Left cardiac atrium (tissue), 4 donors: ENCODE measurements at regions not wholly inside any gene's neighbourhood (a gene's known extent, or its start where the extent isn't known, plus 50 kb on each side); places are given as distances from the start of the nearest gene placed in this dataset.

ENCODE experiments used
- ATAC-seq, 2 donors: fragments of 200-7000 bp; cut with Tn5 transposase; one replicate each; pipeline ENCODE4 v1.9.1; 2020; ENCODE audit warnings: mild to moderate bottlenecking in 2 of 2, moderate library complexity in 2 of 2
- DNase-seq: peaks from one replicate; pipeline ENCODE4 v3.0.0-alpha.2; 2020
- intact Hi-C, 2 donors: fragments of 100-400 bp; cut with DNase I; formaldehyde crosslinking; loops; one replicate each; pipeline versions ENCODE4 v1.14.1 to v1.15.1; 2022 to 2023
- donor health status: DM: no; HTN: yes; CAD: no.
- donor health status: DM: no; HTN: yes; CAD: no; lungs with severe emphysema.
- donor health status: DM: yes; HTN: yes; CAD: no.
- donor health status: Dilated cardiomyopathy.

- no peak for DNase-seq
Observed at GRCh38 chr1:5650283-5651026, 341.8 kb downstream of the NPHP4 start.

DNA sequence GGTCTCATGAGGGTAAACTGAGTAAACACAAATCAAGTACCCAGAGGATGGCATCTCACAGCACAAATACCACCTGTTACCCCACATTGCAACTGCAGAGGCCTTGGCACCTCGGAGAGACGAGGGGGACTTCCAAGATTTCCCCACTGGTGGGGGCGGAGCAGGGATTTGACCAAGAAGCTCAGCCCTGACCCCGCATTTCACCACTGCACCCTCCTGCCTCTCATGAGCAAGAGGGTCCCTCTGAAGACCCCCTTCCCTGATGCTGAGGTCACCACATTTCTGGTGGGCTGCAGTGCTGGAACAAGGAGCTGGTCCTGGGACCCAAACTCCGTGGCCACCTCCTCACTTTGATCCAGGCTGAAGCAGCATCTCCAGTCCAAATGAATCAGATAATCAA lies 342.4 kb downstream of the NPHP4 start:
- no peak for ATAC-seq
- intact Hi-C loops = loop anchor here in 1 of 2 donors (10.0 kb wide), 1 partner anchor 95 kb away; no protein-coding TSS in a partner anchor

More at GRCh38 chr1:5650283-5651026, 341.8 kb downstream of the NPHP4 start:
- ATAC-seq = no peak
- intact Hi-C loops = no loop called here

DNA sequence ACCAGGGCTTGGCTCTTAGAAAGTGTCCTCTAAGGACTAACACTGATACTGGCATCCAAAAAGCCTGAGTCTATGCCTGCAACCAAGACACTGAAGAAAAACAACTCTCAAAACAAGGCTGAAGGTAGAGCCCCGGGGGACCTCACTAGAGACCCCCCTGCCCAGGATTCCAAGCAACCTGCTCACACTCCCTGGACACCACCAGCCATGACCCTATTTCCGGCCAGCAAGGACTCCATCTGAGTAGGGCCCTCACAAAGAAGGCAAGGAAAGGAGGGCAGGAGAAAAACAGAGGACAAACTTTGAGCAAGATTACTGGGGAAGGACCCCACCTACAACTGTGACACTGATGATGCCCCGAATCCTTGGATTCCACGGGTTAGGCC lies 343.1 kb downstream of the NPHP4 start:
- intact Hi-C loops = loop anchor here in 1 of 2 donors (10.0 kb wide), 1 partner anchor 96 kb away; no protein-coding TSS in a partner anchor

More for the DNA sequence above, 342.4 kb downstream of the NPHP4 start:
- DNase-seq = no peak

GRCh38 chr1:5648410-5649165 lies 343.6 kb downstream of the NPHP4 start:
- intact Hi-C loops = loop anchor here in 1 of 2 donors (10.0 kb wide), 1 partner anchor 96 kb away; no protein-coding TSS in a partner anchor
- ATAC-seq = no peak
- DNase-seq = no peak

More for the DNA sequence above, 343.1 kb downstream of the NPHP4 start:
- no peak for ATAC-seq
- DNase-seq = no peak

- DNase-seq (no peak), ATAC-seq (no peak)
- intact Hi-C loops = loop anchor here in 1 of 2 donors (10.0 kb wide), 1 partner anchor 98 kb away; no protein-coding TSS in a partner anchor
Observed at GRCh38 chr1:5647234-5647633, 345.0 kb downstream of the NPHP4 start.

DNA sequence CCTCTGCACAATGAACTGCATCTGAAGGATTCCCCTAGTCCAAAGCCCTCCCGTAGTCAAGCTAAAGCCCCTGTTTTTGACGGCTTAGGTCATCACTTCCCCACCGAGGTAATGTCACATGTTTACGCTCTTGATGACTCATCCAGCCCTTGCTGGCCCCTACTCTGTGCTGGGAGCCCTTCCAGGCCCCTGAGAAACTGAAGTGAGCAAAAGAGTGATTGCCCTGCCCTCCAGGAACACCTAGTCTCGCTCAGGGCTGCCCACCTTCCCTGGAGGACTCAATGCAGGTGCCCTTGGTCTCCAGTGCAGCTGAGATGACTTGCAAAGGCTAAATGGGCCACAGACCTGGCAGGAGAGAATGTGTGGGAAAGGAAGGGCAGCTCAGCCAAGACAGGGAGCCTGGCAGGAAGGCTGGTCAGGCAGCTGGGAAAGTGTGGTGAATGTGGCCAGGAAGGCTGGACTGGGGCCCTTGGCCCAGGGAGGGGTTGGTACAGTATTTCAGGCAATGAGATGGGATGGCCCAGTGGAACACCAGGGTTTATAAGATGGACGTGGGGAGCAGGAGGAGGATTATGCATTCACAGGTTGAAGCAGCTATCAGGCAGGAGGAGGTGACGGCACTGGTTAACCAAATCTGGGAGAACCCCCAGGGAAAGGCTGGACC lies 345.6 kb downstream of the NPHP4 start:
- intact Hi-C loops = loop anchor here in 1 of 2 donors (10.0 kb wide), 1 partner anchor 98 kb away; no protein-coding TSS in a partner anchor
- ATAC-seq (peak in 1 of 2 donors; percentile 49), DNase-seq (no peak)

GRCh38 chr1:5645929-5646328 lies 346.3 kb downstream of the NPHP4 start:
- DNase-seq (no peak), ATAC-seq (no peak)
- intact Hi-C loops = loop anchor here in 1 of 2 donors (10.0 kb wide), 1 partner anchor 99 kb away; no protein-coding TSS in a partner anchor

GRCh38 chr1:5645135-5645399 lies 347.2 kb downstream of the NPHP4 start:
- DNase-seq = no peak
- ATAC-seq = no peak
- intact Hi-C loops = loop anchor here in 1 of 2 donors (10.0 kb wide), 1 partner anchor 100 kb away; no protein-coding TSS in a partner anchor

- intact Hi-C loops = loop anchor here (5.0 to 10.0 kb wide), 2 partner anchors 100 to 103 kb away; no protein-coding TSS in a partner anchor
- ATAC-seq (no peak), DNase-seq (no peak)
Observed at GRCh38 chr1:5644281-5645134, 347.7 kb downstream of the NPHP4 start.

DNA sequence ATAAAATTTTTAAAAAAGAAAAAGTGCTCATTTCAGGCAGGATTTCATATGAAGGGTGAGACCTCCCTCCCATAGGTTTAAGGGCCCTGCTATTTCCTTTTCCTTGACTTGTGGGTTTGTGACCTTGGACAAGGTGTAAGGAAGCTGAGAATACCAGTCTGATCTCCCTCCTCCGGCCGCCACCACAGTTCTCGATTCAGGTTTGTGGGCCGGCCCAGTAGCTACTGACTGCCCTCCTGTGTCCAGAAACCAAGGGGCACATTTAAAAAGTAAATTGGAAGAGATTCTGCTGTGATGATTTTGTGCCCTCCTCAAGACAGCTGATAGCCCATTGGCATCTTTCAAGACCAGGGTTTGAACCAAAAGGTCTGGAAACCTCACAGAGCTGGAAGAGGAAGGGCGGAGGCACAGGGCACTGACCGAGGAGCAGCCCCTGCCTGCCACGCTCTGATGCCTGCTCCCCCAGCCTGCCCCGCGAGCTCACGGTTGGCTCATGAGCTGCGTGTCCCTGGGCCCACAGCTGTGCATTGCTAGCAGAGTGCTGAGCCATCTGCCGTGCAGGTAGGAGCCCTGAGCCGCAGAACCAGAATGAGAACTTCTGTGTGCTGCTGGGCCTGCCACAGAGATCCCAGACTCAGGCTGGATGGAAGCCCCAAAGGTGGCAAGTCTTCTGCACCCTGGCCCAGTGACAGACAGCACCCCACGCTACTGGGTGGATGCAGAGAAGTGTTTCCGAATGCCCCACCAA lies 348.7 kb downstream of the NPHP4 start:
- DNase-seq (no peak), ATAC-seq (no peak)
- intact Hi-C loops = loop anchor here (5.0 to 10.0 kb wide), 2 partner anchors 101 to 104 kb away; no protein-coding TSS in a partner anchor

DNA sequence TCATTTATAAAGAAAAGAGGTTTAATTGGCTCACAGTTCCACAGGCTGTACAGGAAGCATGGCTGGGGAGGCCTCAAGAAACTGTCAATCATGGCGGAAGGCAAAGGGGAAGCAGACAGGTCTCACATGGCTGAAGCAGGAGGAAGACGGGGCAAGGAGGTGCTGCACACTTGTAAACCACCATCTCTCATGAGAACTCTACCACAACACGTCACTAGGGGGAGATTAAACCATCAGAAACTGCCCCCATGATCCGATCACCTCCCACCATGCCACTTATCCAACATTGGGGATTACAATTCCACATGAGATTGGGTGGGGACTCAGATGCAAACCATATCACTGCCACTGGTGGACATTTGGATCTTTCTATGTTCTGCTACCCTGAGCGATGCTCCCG lies 351.4 kb downstream of the NPHP4 start:
- ATAC-seq (no peak), DNase-seq (no peak)
- intact Hi-C loops = loop anchor here (5.0 to 10.0 kb wide), 2 partner anchors 104 to 106 kb away; no protein-coding TSS in a partner anchor

DNA sequence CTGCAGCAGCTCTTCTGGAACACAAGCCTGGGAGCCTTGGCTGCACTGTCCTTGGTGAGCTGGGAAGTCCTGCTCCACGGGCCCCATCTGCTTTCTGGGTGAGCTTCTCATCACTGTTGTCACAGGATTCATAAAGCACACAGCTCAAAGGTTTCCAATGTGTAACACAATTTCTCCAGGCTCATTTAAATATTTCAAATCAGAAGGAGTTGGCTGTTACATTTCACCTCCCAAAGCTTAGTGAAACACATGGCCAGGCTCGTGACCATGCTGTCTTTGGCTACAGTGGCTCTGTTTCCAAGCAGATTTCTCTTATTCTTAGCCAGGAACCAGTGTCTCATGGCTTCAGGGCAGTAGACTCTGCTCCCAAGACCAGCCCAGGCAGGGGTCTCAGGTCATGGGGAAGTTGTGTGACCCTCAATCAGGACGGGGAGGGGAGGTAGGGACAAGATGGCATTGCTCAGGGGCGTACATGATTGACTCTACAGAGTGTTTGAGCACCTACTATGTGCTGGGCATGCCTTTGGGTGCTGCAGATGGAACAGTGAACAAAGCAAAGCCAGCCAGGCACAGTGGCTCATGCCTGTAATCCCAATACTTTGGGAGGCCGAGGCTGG lies 353.0 kb downstream of the NPHP4 start:
- ATAC-seq = no peak
- no peak for DNase-seq
- intact Hi-C loops = no loop called here

DNA sequence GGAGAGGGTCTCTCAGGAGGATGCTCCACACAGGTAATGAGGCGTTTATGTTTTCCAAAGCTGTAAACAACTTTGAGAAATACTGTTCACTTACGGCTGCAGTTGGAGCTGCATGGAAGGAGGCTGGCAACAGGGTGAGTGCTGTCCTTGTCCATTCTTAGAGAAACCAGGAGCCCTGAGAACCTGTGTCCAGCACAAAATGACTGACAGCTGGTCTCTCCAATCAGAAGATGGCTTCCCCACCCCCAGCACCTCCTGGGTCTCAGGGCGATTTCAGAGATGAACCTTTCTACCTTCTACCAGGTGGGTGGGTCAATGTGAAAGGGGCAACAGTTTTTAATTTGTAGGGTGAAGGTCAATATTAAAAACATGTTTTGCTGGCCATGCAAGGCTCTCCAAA lies 353.6 kb downstream of the NPHP4 start:
- DNase-seq = no peak
- intact Hi-C loops = no loop called here
- no peak for ATAC-seq

DNA sequence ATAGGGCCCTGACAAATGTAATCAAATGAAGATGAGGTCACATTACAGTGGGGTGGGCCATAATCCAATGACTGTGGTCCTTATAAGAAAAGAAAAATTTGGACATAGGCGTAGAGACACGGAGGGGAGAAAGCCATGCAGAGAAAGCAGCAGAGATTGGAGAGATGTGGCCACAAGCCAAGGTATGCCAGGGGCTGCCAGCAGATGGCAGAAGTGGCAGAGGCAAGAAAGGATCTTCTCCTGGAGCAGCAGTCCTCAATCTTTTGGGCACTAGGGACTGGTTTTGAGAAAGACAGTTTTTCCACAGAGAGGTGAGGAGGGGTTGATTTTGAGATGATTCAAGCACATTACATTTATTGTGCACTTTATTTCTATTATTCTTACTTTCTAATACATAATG lies 355.1 kb downstream of the NPHP4 start:
- ATAC-seq (no peak), DNase-seq (no peak)
- intact Hi-C loops = no loop called here

DNA sequence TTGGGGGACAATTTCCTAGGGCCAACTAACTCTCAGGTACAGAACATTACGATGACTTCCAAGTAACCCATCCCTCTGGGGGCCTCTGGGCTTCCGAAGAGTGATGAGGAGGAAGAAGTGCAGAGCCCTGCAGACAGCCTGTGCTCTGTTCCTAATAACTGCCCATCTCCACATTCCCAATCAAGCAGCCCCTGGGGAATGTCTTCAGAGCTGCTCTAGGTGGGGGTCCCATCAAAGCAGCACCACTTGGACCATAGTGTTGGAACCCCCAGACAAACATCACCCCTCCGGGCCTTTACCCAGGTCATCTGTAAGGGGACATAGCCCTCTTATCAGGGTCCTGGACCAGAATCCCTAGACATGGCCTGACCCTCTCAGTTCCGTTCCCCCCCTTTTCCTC lies 357.3 kb downstream of the NPHP4 start:
- DNase-seq (no peak), ATAC-seq (no peak)
- intact Hi-C loops = no loop called here

- intact Hi-C loops = no loop called here
- no peak for ATAC-seq
- no peak for DNase-seq
Observed at GRCh38 chr1:5632814-5633213, 359.4 kb downstream of the NPHP4 start.

DNA sequence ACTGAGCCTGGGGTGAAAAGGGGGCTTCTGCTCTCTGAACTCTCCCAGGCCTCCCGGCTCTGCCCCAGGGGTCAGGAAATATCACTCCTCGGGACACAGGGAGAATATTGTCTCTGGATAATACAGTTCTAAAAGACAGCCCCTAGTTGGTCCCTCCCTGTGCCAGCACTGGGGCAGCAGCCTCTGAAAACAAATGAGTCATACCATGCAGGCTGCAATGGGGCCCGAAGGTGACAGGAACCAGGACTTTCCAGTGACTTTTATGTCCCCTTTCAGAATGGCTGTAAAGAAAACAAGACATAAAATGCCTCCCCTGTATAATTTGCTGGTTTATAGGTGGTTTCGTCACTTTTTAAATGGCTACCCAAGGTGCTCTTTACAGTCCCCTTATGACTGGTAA lies 360.0 kb downstream of the NPHP4 start:
- no peak for DNase-seq
- no peak for ATAC-seq
- intact Hi-C loops = no loop called here

DNA sequence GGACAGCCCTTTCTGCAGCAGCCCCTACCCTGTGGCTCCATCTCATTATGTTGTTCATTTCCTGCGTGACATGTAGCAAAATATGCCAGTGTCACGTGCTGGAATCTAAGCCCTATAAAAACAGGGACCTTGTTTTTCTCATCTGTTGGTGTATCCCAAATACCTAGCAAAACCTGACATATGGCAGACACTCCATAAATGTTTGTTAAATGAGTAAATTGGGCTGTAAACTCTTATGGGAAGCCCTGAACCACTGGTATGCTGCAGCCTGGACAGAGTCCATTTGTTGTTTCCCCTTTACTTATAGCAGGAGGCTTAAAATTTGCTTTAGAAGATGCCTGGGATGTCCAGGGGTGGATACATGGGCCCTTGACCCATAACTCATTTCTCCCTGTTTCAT lies 363.8 kb downstream of the NPHP4 start:
- ATAC-seq = no peak
- DNase-seq = no peak
- intact Hi-C loops = no loop called here
